Mucosa of stomach (tissue), 1 donor: ENCODE measurements at regions not wholly inside any gene's neighbourhood (a gene's known extent, or its start where the extent isn't known, plus 50 kb on each side); places are given as distances from the start of the nearest gene placed in this dataset.

Experiments
- H3K27me3 ChIP-seq: one replicate; pipeline ENCODE4 v1.7.0; 2013; ENCODE audit warnings: mild to moderate bottlenecking, low read length; ENCODE audit not compliant: control insufficient read depth, insufficient read depth
- H3K36me3 ChIP-seq: one replicate; pipeline ENCODE4 v1.7.0; 2013; ENCODE audit warnings: low read length; ENCODE audit not compliant: control insufficient read depth, insufficient read depth
- H3K4me1 ChIP-seq: one replicate; pipeline ENCODE4 v1.7.0; 2013; ENCODE audit warnings: mild to moderate bottlenecking, low read length; ENCODE audit not compliant: control insufficient read depth, insufficient read depth
- H3K4me3 ChIP-seq: one replicate; pipeline ENCODE4 v1.7.0; 2013; ENCODE audit warnings: low read length
- H3K9ac ChIP-seq: one replicate; pipeline ENCODE4 v1.7.0; 2013; ENCODE audit warnings: mild to moderate bottlenecking, low read length, moderate library complexity
- H3K9me3 ChIP-seq: one replicate; pipeline ENCODE4 v1.7.0; 2013; ENCODE audit warnings: mild to moderate bottlenecking, low read length, moderate library complexity; ENCODE audit not compliant: control insufficient read depth
- donor health status: Pancreatic carcinoma.

DNA sequence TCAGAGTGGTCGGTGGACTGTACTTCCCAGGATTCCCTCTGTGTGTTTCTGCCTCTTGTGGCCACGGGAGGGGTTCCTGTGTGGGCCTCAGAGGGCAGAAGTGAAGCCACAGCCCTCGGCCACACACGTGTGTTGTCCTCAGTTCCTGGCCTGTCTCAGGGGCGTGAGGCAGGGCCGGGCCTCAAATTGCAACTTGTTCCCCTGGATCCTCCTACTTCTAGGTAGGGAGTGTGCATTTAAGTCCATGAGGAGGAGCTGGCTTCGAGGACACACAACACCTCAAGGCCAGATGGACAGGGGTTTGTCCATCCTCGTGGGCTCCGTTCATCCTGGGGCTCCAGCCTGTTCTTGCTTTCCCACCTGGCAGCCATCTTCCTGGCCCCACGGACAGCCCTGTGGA, 573.0 kb downstream of the TBC1D22A start:
- Histone ChIP-seq H3K9me3 (no peaks in the 10 kb centered on the region), H3K36me3 (no peaks in the 10 kb centered on the region), H3K4me1 (no peaks in the 10 kb centered on the region)

GRCh38 chr22:47334601-47335000, 572.2 kb downstream of the TBC1D22A start:
- Histone ChIP-seq H3K9ac (no peak overlapping the region), H3K36me3 (no peaks in the 10 kb centered on the region), H3K9me3 (no peaks in the 10 kb centered on the region), H3K27me3 (peaks cover 3% of the 10 kb centered on the region), H3K4me1 (no peaks in the 10 kb centered on the region), H3K4me3 (no peak overlapping the region)

More for the DNA sequence above, 573.0 kb downstream of the TBC1D22A start:
- Histone ChIP-seq H3K27me3 (peaks cover 3% of the 10 kb centered on the region), H3K9ac (no peak overlapping the region), H3K4me3 (no peak overlapping the region)

GRCh38 chr22:47333625-47334024, 571.2 kb downstream of the TBC1D22A start:
- Histone ChIP-seq H3K4me1 (no peaks in the 10 kb centered on the region), H3K4me3 (no peak overlapping the region), H3K9ac (no peak overlapping the region), H3K9me3 (no peaks in the 10 kb centered on the region), H3K27me3 (peaks cover 3% of the 10 kb centered on the region), H3K36me3 (no peaks in the 10 kb centered on the region)

DNA sequence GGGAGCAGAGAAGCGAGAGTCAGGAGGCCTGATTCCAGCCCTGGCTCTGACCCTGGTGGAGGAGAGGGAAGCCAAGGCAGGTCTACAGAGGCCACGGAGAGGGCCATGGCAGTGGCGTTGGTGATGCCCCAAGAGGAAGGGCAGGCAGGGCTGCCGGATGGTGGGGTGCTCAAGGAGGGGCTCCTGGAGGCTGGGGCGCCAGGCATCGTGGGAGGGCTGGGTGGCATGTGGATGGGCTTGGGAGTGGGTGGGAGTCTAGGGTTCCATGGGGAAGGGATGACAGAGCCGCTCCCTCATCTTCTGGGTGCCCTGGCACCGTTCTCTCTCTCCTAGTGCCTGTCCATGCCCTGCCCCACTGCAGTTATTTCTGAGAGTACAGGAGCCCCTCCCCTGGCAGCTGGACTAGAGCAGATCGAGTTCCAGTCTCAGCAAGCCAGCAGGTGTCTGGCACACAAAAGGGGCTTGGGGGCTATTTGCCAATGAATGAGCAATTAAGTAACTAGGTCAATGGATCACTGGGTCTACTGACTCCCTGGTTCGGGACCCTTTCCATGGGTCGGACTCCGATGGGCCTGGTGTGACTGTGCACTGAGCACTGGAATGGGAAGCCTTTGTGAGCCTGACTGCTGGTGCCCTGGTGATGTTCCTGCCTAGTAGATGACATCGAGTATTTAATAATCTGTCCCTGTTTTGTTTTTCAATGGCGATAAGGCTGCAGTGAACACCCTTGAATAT, 570.0 kb downstream of the TBC1D22A start:
- H3K4me3 ChIP-seq = no peak overlapping the region
- H3K9me3 ChIP-seq = no peaks in the 10 kb centered on the region
- no peaks in the 10 kb centered on the region for H3K4me1 ChIP-seq
- no peaks in the 10 kb centered on the region for H3K36me3 ChIP-seq
- H3K9ac ChIP-seq = no peak overlapping the region
- peaks cover 3% of the 10 kb centered on the region for H3K27me3 ChIP-seq

- Histone ChIP-seq H3K27me3 (peaks cover 3% of the 10 kb centered on the region), H3K4me3 (no peak overlapping the region), H3K9me3 (no peaks in the 10 kb centered on the region), H3K9ac (no peak overlapping the region), H3K4me1 (no peaks in the 10 kb centered on the region), H3K36me3 (no peaks in the 10 kb centered on the region)
Measured at GRCh38 chr22:47331750-47332149, 569.3 kb downstream of the TBC1D22A start.

DNA sequence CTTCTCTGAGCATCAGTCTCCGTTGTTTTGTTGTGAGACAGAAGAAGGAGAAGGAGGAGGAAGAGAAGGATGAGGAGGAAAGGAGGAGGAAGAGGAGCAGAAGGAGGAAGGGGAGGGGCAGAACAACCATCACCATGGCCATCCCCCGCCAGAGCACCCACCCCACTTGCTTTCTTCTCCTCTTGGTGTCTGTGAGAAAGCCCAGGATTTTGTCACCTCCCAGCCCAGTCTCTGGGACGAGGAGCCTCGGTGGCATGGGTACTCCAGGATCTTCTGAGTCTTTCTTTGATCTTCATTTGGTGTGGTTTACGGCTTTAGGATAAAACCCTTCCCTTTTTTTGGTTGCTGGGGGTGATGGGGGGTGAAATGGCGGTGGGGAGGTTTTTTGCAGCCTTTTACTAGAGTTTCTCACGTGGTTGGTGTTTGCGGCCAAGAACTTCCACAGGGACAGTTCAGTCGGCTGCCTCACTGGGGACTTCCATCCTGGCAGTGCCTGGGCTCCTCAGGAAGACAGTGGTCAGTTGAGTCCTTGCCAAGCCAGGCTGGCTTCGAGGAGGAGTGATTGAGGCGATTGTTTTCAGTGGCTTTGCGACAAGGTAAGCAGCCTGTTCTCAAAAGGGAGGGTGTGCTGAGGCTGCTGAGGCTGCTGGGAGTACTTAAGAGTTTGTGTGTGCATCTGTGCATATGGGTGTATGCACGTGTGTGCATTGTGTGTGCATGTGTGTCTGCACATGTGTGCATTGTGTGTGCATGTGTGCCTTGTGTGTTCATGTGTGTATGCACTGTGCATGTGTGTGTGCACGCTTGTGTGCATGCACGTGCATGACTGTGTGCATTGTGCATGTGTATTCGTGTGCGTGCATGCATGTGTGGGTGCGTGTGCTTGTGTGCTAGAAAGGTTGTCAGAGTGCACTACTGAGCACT, 567.5 kb downstream of the TBC1D22A start:
- no peak overlapping the region for H3K9ac ChIP-seq
- no peaks in the 10 kb centered on the region for H3K9me3 ChIP-seq
- no peaks in the 10 kb centered on the region for H3K36me3 ChIP-seq
- no peak overlapping the region for H3K4me3 ChIP-seq
- H3K27me3 ChIP-seq = peaks cover 3% of the 10 kb centered on the region
- no peaks in the 10 kb centered on the region for H3K4me1 ChIP-seq

GRCh38 chr22:47328550-47329243, 566.2 kb downstream of the TBC1D22A start:
- Histone ChIP-seq H3K4me1 (no peaks in the 10 kb centered on the region), H3K36me3 (no peaks in the 10 kb centered on the region), H3K9ac (no peak overlapping the region), H3K9me3 (no peaks in the 10 kb centered on the region), H3K4me3 (no peak overlapping the region), H3K27me3 (peaks cover 3% of the 10 kb centered on the region)

DNA sequence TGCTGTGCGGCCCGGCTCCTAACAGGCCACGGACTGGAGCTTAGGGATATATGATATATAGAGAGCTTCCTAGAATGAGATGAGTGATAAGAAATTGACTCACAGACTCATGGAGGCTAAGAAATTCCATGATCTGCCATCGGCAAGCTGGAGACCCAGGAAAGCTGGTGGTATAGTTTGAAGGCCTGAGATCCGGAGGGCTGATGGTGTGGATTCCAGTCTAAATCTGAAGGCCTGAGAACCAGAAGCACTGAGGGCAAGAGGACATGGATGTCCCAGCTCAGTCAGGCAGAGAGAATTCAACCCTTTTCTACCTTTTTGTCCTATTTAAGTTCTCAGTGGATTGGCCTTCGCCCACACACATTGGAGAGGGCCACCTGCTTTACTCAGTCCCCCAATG, 564.8 kb downstream of the TBC1D22A start:
- no peaks in the 10 kb centered on the region for H3K4me1 ChIP-seq
- no peak overlapping the region for H3K9ac ChIP-seq
- H3K9me3 ChIP-seq = no peaks in the 10 kb centered on the region
- H3K27me3 ChIP-seq = peaks cover 3% of the 10 kb centered on the region
- H3K36me3 ChIP-seq = no peaks in the 10 kb centered on the region
- no peak overlapping the region for H3K4me3 ChIP-seq

DNA sequence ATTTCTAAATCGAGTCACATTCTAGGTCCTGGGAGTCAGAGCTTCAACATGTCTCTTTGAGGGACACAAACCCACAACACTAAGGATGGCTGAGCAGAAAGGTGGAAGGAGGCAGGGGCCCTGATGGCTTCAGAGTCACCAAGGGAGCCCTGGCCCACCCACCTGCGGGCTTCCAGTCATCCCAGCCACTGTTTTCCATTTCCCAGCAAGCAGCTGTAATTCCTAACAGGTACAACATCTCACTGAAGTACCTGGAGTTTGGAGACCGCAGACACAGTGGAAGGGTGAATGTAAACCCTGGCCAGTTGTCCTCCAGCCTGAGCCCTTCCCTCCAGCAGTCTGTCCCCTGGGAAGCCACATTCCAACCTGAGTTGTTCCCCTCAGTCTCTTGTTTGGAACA, 562.8 kb downstream of the TBC1D22A start:
- Histone ChIP-seq H3K27me3 (no peaks in the 10 kb centered on the region), H3K9ac (no peak overlapping the region), H3K36me3 (no peaks in the 10 kb centered on the region), H3K4me3 (no peak overlapping the region), H3K4me1 (no peaks in the 10 kb centered on the region), H3K9me3 (no peaks in the 10 kb centered on the region)

- no peaks in the 10 kb centered on the region for H3K4me1 ChIP-seq
- H3K36me3 ChIP-seq = no peaks in the 10 kb centered on the region
- H3K9ac ChIP-seq = no peak overlapping the region
- no peaks in the 10 kb centered on the region for H3K9me3 ChIP-seq
- H3K27me3 ChIP-seq = no peaks in the 10 kb centered on the region
- no peak overlapping the region for H3K4me3 ChIP-seq
Measured at GRCh38 chr22:47324435-47324990, 562.1 kb downstream of the TBC1D22A start.

DNA sequence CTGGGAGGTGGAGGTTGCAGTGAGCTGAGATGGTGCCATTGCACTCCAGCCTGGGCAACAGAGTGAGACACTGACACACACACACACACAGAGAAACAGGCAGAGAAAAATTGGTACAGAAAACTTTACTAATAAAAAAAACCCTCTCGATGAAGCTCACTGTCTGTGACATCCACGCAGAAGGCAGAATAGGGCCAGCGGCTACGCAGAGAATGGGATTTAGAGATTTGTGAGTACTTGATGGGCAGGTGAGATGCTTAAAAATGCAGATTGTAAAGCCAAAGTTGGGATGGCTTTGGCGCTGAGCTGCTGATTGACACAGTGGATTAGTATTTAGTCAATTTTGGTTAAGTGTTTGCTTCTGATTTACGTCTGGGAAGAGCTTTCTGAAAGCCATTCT, 561.1 kb downstream of the TBC1D22A start:
- Histone ChIP-seq H3K4me3 (no peak overlapping the region), H3K4me1 (no peaks in the 10 kb centered on the region), H3K36me3 (no peaks in the 10 kb centered on the region), H3K9ac (no peak overlapping the region), H3K27me3 (no peaks in the 10 kb centered on the region), H3K9me3 (no peaks in the 10 kb centered on the region)
